Loucy (cell line): ENCODE measurements at regions not wholly inside any gene's neighbourhood (a gene's known extent, or its start where the extent isn't known, plus 50 kb on each side); places are given as distances from the start of the nearest gene placed in this dataset.

ENCODE experiments used
- H2AFZ ChIP-seq: fragments of 200-600 bp; sonication (generic); 2 replicates; pipeline ENCODE4 v1.6.0; 2016; ENCODE audit warnings: antibody characterized with exemption, mild to moderate bottlenecking, low read length, moderate library complexity
- H3F3A ChIP-seq: fragments of 200-600 bp; 2 replicates; pipeline ENCODE4 v1.6.0; 2016; ENCODE audit warnings: antibody characterized with exemption, low read depth, mild to moderate bottlenecking
- H3K27me3 ChIP-seq: fragments of 200-600 bp; sonication (generic); 2 replicates; pipeline ENCODE4 v1.6.1; 2014; ENCODE audit warnings: low read length, mild to moderate bottlenecking; ENCODE audit not compliant: insufficient read depth, poor library complexity, severe bottlenecking
- H3K36me3 ChIP-seq: fragments of 200-600 bp; sonication (generic); 2 replicates; pipeline ENCODE4 v1.6.1; 2016; ENCODE audit warnings: low read length; ENCODE audit not compliant: insufficient read depth
- H3K4me1 ChIP-seq: fragments of 200-600 bp; sonication (generic); 2 replicates; pipeline ENCODE4 v1.5.1; 2014; ENCODE audit warnings: low read length, mild to moderate bottlenecking; ENCODE audit not compliant: insufficient read depth, poor library complexity, severe bottlenecking
- H3K4me2 ChIP-seq: fragments of 200-600 bp; sonication (generic); 2 replicates; pipeline ENCODE4 v1.6.0; 2014; ENCODE audit warnings: antibody characterized with exemption, low read length, low read depth, mild to moderate bottlenecking; ENCODE audit not compliant: poor library complexity, severe bottlenecking
- H3K4me3 ChIP-seq: fragments of 200-600 bp; sonication (generic); 2 replicates; pipeline ENCODE4 v1.5.1; 2014; ENCODE audit warnings: low read length, mild to moderate bottlenecking, mixed read lengths; ENCODE audit not compliant: poor library complexity, severe bottlenecking
- H3K79me2 ChIP-seq: fragments of 200-600 bp; sonication (generic); 2 replicates; pipeline ENCODE4 v1.6.1; 2014; ENCODE audit warnings: low read length; ENCODE audit not compliant: insufficient read depth
- H3K9ac ChIP-seq: fragments of 200-600 bp; sonication (generic); 2 replicates; pipeline ENCODE4 v1.6.0; 2014; ENCODE audit warnings: mild to moderate bottlenecking, low read depth, low read length, moderate library complexity; ENCODE audit not compliant: poor library complexity, severe bottlenecking
- H3K9me2 ChIP-seq: fragments of 200-600 bp; sonication (generic); replicated peaks from 2 replicates; pipeline ENCODE4 v1.6.1; 2016; ENCODE audit warnings: low read depth, low read length, mixed read lengths
- H3K9me3 ChIP-seq: fragments of 200-600 bp; sonication (generic); 2 replicates; pipeline ENCODE4 v1.6.1; 2014; ENCODE audit warnings: mild to moderate bottlenecking, antibody characterized with exemption, low read length, low read depth; ENCODE audit not compliant: insufficient read depth
- H4K20me1 ChIP-seq: fragments of 200-600 bp; sonication (generic); 2 replicates; pipeline ENCODE4 v1.6.0; 2014; ENCODE audit warnings: antibody characterized with exemption, low read length, mild to moderate bottlenecking; ENCODE audit not compliant: insufficient read depth, poor library complexity, severe bottlenecking
- EZH2phosphoT487 ChIP-seq: fragments of 200-600 bp; IDR thresholded peaks from 2 replicates; pipeline ENCODE4 v1.6.1; 2018; ENCODE audit warnings: antibody characterized with exemption, mild to moderate bottlenecking, moderate library complexity, borderline replicate concordance
- TF ChIP-seq, protein P1 (sequence below): fragments of 200-600 bp; sonication (generic); conservative IDR thresholded peaks from 2 replicates; pipeline ENCODE4 v1.5.1; 2014; ENCODE audit warnings: mild to moderate bottlenecking, antibody characterized with exemption, low read length

DNA sequence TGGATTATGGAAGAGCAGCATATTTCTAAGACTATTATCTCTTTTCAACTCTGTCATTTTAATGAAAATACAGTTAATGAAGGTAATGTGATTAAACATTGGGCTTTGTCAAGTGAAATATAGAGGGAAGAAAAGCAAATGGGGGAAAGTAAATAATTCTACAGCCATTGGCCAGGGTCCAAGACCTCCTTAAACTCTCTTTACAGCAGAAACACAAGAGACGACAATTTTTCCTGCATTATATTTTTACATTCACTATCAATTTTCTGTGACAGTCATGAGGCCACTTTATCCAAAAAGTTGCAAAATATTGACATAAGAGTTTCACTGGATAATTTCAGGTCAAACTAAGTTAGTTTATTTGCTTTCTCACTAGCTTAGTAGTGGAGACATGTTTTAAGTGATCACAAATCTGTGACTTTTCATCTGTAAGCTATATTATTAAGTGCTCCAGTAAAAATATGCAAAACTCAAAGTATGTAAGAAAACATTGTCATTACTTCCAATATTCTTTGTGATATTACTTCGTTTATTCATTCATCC, 385.9 kb upstream of the DPH6 start:
- Histone ChIP-seq H3K4me1 (no peaks in the 10 kb centered on the region), H3K36me3 (no peaks in the 10 kb centered on the region), H2AFZ (no peak overlapping the region), H3K9me3 (no peaks in the 10 kb centered on the region; the same call in 1 of the 2 replicates), H4K20me1 (no peaks in the 10 kb centered on the region), H3K4me3 (no peak overlapping the region), H3K9me2 (no peaks in the 10 kb centered on the region), H3K79me2 (no peaks in the 10 kb centered on the region), H3K27me3 (no peaks in the 10 kb centered on the region), H3K4me2 (no peak overlapping the region), H3K9ac (no peak overlapping the region), H3F3A (no peaks in the 10 kb centered on the region)
- TF ChIP-seq EZH2phosphoT487: no peak
- TF ChIP-seq, protein P1, sequence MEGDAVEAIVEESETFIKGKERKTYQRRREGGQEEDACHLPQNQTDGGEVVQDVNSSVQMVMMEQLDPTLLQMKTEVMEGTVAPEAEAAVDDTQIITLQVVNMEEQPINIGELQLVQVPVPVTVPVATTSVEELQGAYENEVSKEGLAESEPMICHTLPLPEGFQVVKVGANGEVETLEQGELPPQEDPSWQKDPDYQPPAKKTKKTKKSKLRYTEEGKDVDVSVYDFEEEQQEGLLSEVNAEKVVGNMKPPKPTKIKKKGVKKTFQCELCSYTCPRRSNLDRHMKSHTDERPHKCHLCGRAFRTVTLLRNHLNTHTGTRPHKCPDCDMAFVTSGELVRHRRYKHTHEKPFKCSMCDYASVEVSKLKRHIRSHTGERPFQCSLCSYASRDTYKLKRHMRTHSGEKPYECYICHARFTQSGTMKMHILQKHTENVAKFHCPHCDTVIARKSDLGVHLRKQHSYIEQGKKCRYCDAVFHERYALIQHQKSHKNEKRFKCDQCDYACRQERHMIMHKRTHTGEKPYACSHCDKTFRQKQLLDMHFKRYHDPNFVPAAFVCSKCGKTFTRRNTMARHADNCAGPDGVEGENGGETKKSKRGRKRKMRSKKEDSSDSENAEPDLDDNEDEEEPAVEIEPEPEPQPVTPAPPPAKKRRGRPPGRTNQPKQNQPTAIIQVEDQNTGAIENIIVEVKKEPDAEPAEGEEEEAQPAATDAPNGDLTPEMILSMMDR: no peak

DNA sequence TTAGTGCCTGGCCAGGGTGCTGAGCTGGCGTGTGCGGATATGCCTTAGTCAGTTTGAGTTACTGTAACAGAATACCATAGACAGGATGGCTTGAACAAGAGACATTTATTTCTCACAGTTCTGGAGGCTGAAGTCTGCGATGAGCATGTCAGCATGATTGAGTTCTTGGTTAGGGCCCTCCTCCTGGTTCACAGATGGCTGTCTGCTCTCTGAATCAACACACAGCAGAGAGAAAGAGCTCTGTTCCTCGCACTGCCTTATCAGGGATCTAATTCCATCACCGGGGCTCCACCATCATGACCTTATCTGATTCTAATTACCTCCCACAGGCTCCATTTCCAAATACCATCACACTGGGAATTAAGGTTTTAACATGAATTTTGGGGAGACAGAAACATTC, 386.6 kb upstream of the DPH6 start:
- no peaks in the 10 kb centered on the region for H3K9me2 ChIP-seq
- no peak overlapping the region for H3K4me2 ChIP-seq
- no peaks in the 10 kb centered on the region for H4K20me1 ChIP-seq
- no peaks in the 10 kb centered on the region for H3K36me3 ChIP-seq
- no peaks in the 10 kb centered on the region for H3K79me2 ChIP-seq
- no peaks in the 10 kb centered on the region for H3K4me1 ChIP-seq
- no peak overlapping the region for H2AFZ ChIP-seq
- H3K27me3 ChIP-seq: no peaks in the 10 kb centered on the region
- TF ChIP-seq EZH2phosphoT487: no peak
- TF ChIP-seq, protein P1: no peak
- H3F3A ChIP-seq: no peaks in the 10 kb centered on the region
- no peak overlapping the region for H3K9ac ChIP-seq
- no peak overlapping the region for H3K4me3 ChIP-seq
- no peaks in the 10 kb centered on the region; the same call in 1 of the 2 replicates for H3K9me3 ChIP-seq

DNA sequence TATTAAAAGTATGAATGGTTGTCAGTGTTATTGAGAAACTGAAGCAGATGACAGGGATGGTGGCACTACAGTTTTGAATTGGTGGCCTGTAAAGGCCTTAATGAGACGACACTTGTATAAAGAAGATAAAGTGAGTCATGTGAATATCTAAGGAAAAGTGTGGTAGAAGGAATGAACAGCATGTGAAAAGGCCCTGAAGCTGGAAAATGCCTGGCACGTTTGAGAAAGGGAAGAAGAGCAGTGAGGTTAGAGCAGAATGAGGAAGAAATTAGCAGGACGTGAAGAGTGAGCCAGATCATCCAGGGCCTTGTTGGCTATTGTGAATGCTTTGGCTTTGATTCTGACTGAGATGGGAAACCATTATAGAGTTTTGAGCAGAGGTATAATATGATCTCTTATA, 387.6 kb upstream of the DPH6 start:
- no peaks in the 10 kb centered on the region for H3F3A ChIP-seq
- no peak overlapping the region for H3K4me3 ChIP-seq
- H3K9me2 ChIP-seq: no peaks in the 10 kb centered on the region
- TF ChIP-seq, protein P1: no peak
- no peak for TF ChIP-seq EZH2phosphoT487
- no peaks in the 10 kb centered on the region for H3K27me3 ChIP-seq
- no peak overlapping the region for H2AFZ ChIP-seq
- H3K79me2 ChIP-seq: no peaks in the 10 kb centered on the region
- H3K4me2 ChIP-seq: no peak overlapping the region
- no peaks in the 10 kb centered on the region for H4K20me1 ChIP-seq
- H3K9ac ChIP-seq: no peak overlapping the region
- H3K4me1 ChIP-seq: no peaks in the 10 kb centered on the region
- no peaks in the 10 kb centered on the region; the same call in 1 of the 2 replicates for H3K9me3 ChIP-seq
- H3K36me3 ChIP-seq: no peaks in the 10 kb centered on the region
